HG02884 (cell line): ENCODE measurements at regions not wholly inside any gene's neighbourhood (a gene's known extent, or its start where the extent isn't known, plus 50 kb on each side); places are given as distances from the start of the nearest gene placed in this dataset.

Experiments used
- ATAC-seq: cut with Tn5 transposase; IDR thresholded peaks from one replicate; pipeline ENCODE4 v1.9.1; 2021; ENCODE audit warnings: mild to moderate bottlenecking, moderate library complexity; ENCODE audit not compliant: unreplicated experiment

- ATAC-seq: no peak
Measured at GRCh38 chr7:155986497-155987160, 174.4 kb upstream of the SHH start.

GRCh38 chr7:155985518-155986250 is 173.4 kb upstream of the SHH start:
- no peak for ATAC-seq

GRCh38 chr7:155984609-155985405 is 172.5 kb upstream of the SHH start:
- no peak for ATAC-seq

GRCh38 chr7:155984028-155984580 is 171.8 kb upstream of the SHH start:
- ATAC-seq: no peak

- ATAC-seq: no peak
Measured at GRCh38 chr7:155983176-155983815, 171.0 kb upstream of the SHH start.

GRCh38 chr7:155981703-155982102 is 169.4 kb upstream of the SHH start:
- ATAC-seq: no peak

GRCh38 chr7:155980841-155981240 is 168.6 kb upstream of the SHH start:
- no peak for ATAC-seq

GRCh38 chr7:155979994-155980393 is 167.7 kb upstream of the SHH start:
- ATAC-seq: no peak

- ATAC-seq: no peak
Measured at GRCh38 chr7:155979566-155979965, 167.3 kb upstream of the SHH start.

GRCh38 chr7:155975490-155975889 is 163.2 kb upstream of the SHH start:
- ATAC-seq: no peak

GRCh38 chr7:155974186-155974897 is 162.1 kb upstream of the SHH start:
- ATAC-seq: no peak

GRCh38 chr7:155973451-155973997 is 161.3 kb upstream of the SHH start:
- no peak for ATAC-seq

GRCh38 chr7:155972651-155973390 is 160.6 kb upstream of the SHH start:
- no peak for ATAC-seq

GRCh38 chr7:155972247-155972646 is 160.0 kb upstream of the SHH start:
- no peak for ATAC-seq

- ATAC-seq: no peak
Measured at GRCh38 chr7:155971180-155971770, 159.0 kb upstream of the SHH start.

GRCh38 chr7:155969192-155969929 is 157.1 kb upstream of the SHH start:
- ATAC-seq: no peak

- peak; percentile 65 for ATAC-seq
Measured at GRCh38 chr7:155965010-155965409, 152.7 kb upstream of the SHH start.

- ATAC-seq: no peak
Measured at GRCh38 chr7:155964543-155964942, 152.3 kb upstream of the SHH start.
